ENCODE measurements at regions not wholly inside any gene's neighbourhood (a gene's known extent, or its start where the extent isn't known, plus 50 kb on each side); places are given as distances from the start of the nearest gene placed in this dataset.

DNA sequence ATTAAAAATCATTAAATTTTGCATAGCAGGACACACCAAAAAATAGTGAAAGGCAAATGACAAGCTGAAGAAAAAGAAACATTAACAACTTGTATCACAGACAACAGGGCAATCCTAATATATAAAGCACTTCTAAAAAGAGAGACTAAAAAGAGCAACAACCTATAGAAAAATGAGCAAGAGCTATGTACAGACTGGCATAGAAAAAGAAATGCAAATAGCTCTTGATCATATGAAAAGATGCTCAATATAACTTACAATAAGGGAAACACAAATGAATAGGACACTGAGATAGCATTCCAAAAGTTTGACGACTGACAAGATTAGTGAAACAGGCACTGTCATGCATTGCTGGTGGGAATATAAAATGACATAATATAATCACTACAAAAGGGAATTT lies 235.9 kb downstream of the SEC61B start (continued):
- TF ChIP-seq ZNF281 (CRISPR knock-in tag; IDR thresholded peaks at IDR 0.05): no peak
- TF ChIP-seq, protein P1, sequence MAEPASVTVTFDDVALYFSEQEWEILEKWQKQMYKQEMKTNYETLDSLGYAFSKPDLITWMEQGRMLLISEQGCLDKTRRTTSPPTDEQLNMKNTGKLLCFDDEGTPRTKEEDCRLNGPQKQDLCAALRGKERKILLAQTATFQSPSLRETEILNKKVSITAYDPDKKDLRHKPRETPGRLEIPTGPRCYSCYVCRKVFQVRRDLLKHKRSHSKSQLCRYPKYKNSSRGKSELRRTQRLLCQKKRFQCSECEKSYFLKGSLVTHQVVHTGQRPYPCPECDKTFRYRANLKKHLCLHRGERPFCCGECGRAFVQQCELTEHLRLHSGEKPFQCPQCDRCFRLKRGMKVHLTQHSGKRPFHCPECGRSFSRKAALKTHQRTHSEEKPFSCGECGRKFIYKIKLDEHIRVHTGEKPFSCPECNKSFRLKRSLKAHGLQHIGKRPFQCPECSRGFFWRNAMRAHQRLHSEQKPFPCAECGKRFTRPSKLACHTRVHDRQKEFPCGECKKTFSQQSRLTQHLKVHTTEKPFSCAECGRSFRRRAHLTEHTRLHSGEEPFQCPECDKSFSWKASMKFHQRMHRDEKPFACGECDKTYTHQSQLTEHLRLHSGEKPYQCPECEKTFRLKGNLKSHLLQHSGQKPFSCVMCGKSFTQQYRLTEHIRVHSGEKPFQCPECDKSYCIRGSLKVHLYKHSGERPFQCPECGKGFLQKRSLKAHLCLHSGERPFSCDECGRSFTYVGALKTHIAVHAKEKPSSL (CRISPR knock-in tag; conservative IDR thresholded peaks at IDR 0.05): no peak
- TF ChIP-seq IRF1 (CRISPR knock-in tag; IDR thresholded peaks at IDR 0.05): no peak
- TF ChIP-seq GTF2I (CRISPR knock-in tag; conservative IDR thresholded peaks at IDR 0.05): no peak
- no peak for TF ChIP-seq SMAD3 (CRISPR knock-in tag; IDR thresholded peaks at IDR 0.05; ENCODE audit: borderline replicate concordance)
- TF ChIP-seq, protein P2, sequence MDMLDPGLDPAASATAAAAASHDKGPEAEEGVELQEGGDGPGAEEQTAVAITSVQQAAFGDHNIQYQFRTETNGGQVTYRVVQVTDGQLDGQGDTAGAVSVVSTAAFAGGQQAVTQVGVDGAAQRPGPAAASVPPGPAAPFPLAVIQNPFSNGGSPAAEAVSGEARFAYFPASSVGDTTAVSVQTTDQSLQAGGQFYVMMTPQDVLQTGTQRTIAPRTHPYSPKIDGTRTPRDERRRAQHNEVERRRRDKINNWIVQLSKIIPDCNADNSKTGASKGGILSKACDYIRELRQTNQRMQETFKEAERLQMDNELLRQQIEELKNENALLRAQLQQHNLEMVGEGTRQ (CRISPR knock-in tag; IDR thresholded peaks at IDR 0.05): no peak

DNA sequence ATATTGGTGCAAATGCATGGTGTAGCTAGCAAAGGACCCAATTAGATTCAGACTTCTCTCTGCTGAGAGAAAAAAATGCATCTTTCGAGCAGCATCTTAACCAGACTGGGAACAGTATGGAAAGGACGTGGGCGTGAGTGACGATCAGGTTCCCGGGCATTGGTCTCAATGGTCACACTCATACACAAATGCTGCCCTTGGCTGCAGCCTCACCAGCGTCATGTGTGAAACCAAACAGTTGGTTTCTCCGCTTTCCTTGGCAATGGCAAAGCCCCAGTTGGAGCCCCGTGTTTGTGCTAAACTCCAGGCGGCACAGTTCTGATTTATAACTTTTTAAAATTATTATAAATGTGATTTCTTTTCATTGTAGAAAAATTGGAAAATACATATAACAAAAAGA lies 237.8 kb downstream of the SEC61B start:
- Mint-ChIP-seq H3K4me1 (no peaks in the 10 kb centered on the region), H3K4me3 (no peak overlapping the region)
- CTCF ChIA-PET: no interaction called here
- TF ChIP-seq IRF2 (CRISPR knock-in tag; IDR thresholded peaks at IDR 0.05; ENCODE audit: borderline replicate concordance, low read depth) (no peak), ZNF416 (CRISPR knock-in tag; IDR thresholded peaks at IDR 0.05) (no peak), ZNF423 (CRISPR knock-in tag; IDR thresholded peaks at IDR 0.05) (no peak), AFF4 (CRISPR knock-in tag; IDR thresholded peaks at IDR 0.05; ENCODE audit: borderline replicate concordance) (no peak), JAZF1 (CRISPR knock-in tag; IDR thresholded peaks at IDR 0.05) (no peak), ZBTB21 (CRISPR knock-in tag; IDR thresholded peaks at IDR 0.05; ENCODE audit: borderline replicate concordance) (no peak), CREM (CRISPR knock-in tag; IDR thresholded peaks at IDR 0.05) (no peak), CDX4 (CRISPR knock-in tag; IDR thresholded peaks at IDR 0.05; ENCODE audit: borderline replicate concordance) (no peak), E2F5 (CRISPR knock-in tag; IDR thresholded peaks at IDR 0.05) (no peak), ESRRA (CRISPR knock-in tag; IDR thresholded peaks at IDR 0.05; ENCODE audit: borderline replicate concordance) (no peak), GABPB1 (CRISPR knock-in tag; IDR thresholded peaks at IDR 0.05) (no peak), ETV6 (CRISPR knock-in tag; IDR thresholded peaks at IDR 0.05) (no peak), SMAD4 (CRISPR knock-in tag; IDR thresholded peaks at IDR 0.05) (no peak), FOXJ3 (CRISPR knock-in tag; IDR thresholded peaks at IDR 0.05; ENCODE audit: borderline replicate concordance) (no peak), RORB (CRISPR knock-in tag; IDR thresholded peaks at IDR 0.05) (no peak)
- TF ChIP-seq, protein P3, sequence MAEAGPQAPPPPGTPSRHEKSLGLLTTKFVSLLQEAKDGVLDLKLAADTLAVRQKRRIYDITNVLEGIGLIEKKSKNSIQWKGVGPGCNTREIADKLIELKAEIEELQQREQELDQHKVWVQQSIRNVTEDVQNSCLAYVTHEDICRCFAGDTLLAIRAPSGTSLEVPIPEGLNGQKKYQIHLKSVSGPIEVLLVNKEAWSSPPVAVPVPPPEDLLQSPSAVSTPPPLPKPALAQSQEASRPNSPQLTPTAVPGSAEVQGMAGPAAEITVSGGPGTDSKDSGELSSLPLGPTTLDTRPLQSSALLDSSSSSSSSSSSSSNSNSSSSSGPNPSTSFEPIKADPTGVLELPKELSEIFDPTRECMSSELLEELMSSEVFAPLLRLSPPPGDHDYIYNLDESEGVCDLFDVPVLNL (CRISPR knock-in tag; IDR thresholded peaks at IDR 0.05; ENCODE audit: borderline replicate concordance, low read depth): no peak
- TF ChIP-seq, protein P4, sequence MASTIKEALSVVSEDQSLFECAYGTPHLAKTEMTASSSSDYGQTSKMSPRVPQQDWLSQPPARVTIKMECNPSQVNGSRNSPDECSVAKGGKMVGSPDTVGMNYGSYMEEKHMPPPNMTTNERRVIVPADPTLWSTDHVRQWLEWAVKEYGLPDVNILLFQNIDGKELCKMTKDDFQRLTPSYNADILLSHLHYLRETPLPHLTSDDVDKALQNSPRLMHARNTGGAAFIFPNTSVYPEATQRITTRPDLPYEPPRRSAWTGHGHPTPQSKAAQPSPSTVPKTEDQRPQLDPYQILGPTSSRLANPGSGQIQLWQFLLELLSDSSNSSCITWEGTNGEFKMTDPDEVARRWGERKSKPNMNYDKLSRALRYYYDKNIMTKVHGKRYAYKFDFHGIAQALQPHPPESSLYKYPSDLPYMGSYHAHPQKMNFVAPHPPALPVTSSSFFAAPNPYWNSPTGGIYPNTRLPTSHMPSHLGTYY (CRISPR knock-in tag; IDR thresholded peaks at IDR 0.05): no peak

More for the DNA sequence above, 237.8 kb downstream of the SEC61B start:
- peaks cover 6% of the 10 kb centered on the region for H3K9me3 Mint-ChIP-seq
- H3K36me3 Mint-ChIP-seq: no peaks in the 10 kb centered on the region
- DNase-seq (ENCODE audit: low spot score) (no peak), ATAC-seq (no peak)
- no peak overlapping the region for H3K27ac Mint-ChIP-seq
- POLR2A ChIA-PET: no interaction called here
- H3K27me3 Mint-ChIP-seq (ENCODE audit: low read depth): peaks cover 3% of the 10 kb centered on the region; the same call in 1 of the 2 replicates

Data from WTC11 (cell line).